IMR-90 (cell line): ENCODE measurements at regions not wholly inside any gene's neighbourhood (a gene's known extent, or its start where the extent isn't known, plus 50 kb on each side); places are given as distances from the start of the nearest gene placed in this dataset.

Experiments used
- ATAC-seq: fragments of 200-7000 bp; cut with Tn5 transposase; 2 replicates; pipeline ENCODE4 v1.9.1; 2020; ENCODE audit warnings: low read depth, mild to moderate bottlenecking, moderate library complexity
- BruUV-seq: library from RNA; stranded (reverse); fragments of 400-500 nt; replicated peaks from 2 replicates; lab custom pipeline; 2021; lab: Mats Ljungman, UMichigan
- CTCF ChIA-PET: fragments of 300-600 bp; formaldehyde crosslinking; extraction: SDS; loops from one replicate; lab custom pipeline; 2021; ENCODE audit warnings: antibody characterized with exemption; lab: Yijun Ruan, JAX
- POLR2A ChIA-PET: fragments of 300-600 bp; sonication (Branson Sonifier 250); formaldehyde crosslinking; loops from one replicate; lab custom pipeline; 2022; ENCODE audit warnings: antibody characterized with exemption; ENCODE audit not compliant: unreplicated experiment; lab: Charles Lee
- DNase-seq: peaks from one replicate; pipeline ENCODE4 v3.0.0; 2013
- H2AFZ ChIP-seq: replicated peaks from 2 replicates; pipeline ENCODE3; 2013; ENCODE audit warnings: low read length, mild to moderate bottlenecking; ENCODE audit not compliant: poor library complexity
- H2AK5ac ChIP-seq: 2 replicates; pipeline ENCODE4 v1.6.1; 2013; ENCODE audit warnings: low read depth, low read length, inconsistent platforms
- H2AK9ac ChIP-seq: replicated peaks from 2 replicates; pipeline ENCODE3; 2013; ENCODE audit warnings: mild to moderate bottlenecking, low read depth, low read length, moderate library complexity; ENCODE audit not compliant: poor library complexity
- H2BK120ac ChIP-seq: 2 replicates; pipeline ENCODE4 v1.6.1; 2013; ENCODE audit warnings: low read depth, low read length, inconsistent platforms
- H2BK15ac ChIP-seq: 3 replicates; pipeline ENCODE4 v1.6.1; 2013; ENCODE audit warnings: low read depth, low read length, inconsistent platforms
- H2BK20ac ChIP-seq: 2 replicates; pipeline ENCODE4 v1.6.1; 2013; ENCODE audit warnings: low read depth, mild to moderate bottlenecking, inconsistent platforms, low read length, moderate library complexity
- H2BK5ac ChIP-seq: 2 replicates; pipeline ENCODE4 v1.6.1; 2013; ENCODE audit warnings: mild to moderate bottlenecking, low read depth, low read length, inconsistent platforms; ENCODE audit not compliant: poor library complexity, severe bottlenecking
- H3K14ac ChIP-seq: replicated peaks from 2 replicates; pipeline ENCODE4 v1.6.1; 2013; ENCODE audit warnings: low read depth, low read length, inconsistent platforms
- H3K18ac ChIP-seq: 2 replicates; pipeline ENCODE4 v1.6.1; 2013; ENCODE audit warnings: low read depth, low read length, control low read depth
- H3K23ac ChIP-seq: 2 replicates; pipeline ENCODE4 v1.6.1; 2013; ENCODE audit warnings: low read depth, low read length, inconsistent platforms
- H3K27ac ChIP-seq: 2 replicates; pipeline ENCODE4 v1.5.1; 2013; ENCODE audit warnings: mild to moderate bottlenecking, control low read depth, low read length; ENCODE audit not compliant: insufficient read depth
- H3K27me3 ChIP-seq: 2 replicates; pipeline ENCODE4 v1.6.1; 2013; ENCODE audit warnings: low read length; ENCODE audit not compliant: control insufficient read depth, insufficient read depth
- H3K36me3 ChIP-seq: 2 replicates; pipeline ENCODE4 v1.6.1; 2013; ENCODE audit warnings: low read length, mixed read lengths; ENCODE audit not compliant: control insufficient read depth, insufficient read depth
- H3K4ac ChIP-seq: 2 replicates; pipeline ENCODE4 v1.6.1; 2013; ENCODE audit warnings: low read depth, low read length, inconsistent platforms
- H3K4me1 ChIP-seq: 2 replicates; pipeline ENCODE4 v1.6.1; 2013; ENCODE audit warnings: low read length, mixed read lengths; ENCODE audit not compliant: control insufficient read depth, insufficient read depth
- H3K4me2 ChIP-seq: 2 replicates; pipeline ENCODE4 v1.6.1; 2013; ENCODE audit warnings: low read depth, mild to moderate bottlenecking, control low read depth, low read length, moderate library complexity
- H3K4me3 ChIP-seq: 2 replicates; pipeline ENCODE4 v1.5.1; 2013; ENCODE audit warnings: low read depth, mild to moderate bottlenecking, control low read depth, low read length, moderate library complexity; ENCODE audit not compliant: insufficient read depth
- H3K56ac ChIP-seq: 2 replicates; pipeline ENCODE4 v1.6.1; 2013; ENCODE audit warnings: low read length, inconsistent platforms; ENCODE audit not compliant: insufficient read depth; ENCODE audit errors: extremely low read depth
- H3K79me1 ChIP-seq, 2 experiments: 2 replicates each; pipeline ENCODE4 v1.6.1; 2013; ENCODE audit warnings: low read length in 2 of 2, inconsistent platforms in 1 of 2, low read depth in 1 of 2
- H3K9ac ChIP-seq: 2 replicates; pipeline ENCODE4 v1.6.1; 2013; ENCODE audit warnings: low read depth, low read length, control low read depth
- H3K9me1 ChIP-seq: 2 replicates; pipeline ENCODE4 v1.6.1; 2013; ENCODE audit warnings: low read length, inconsistent platforms; ENCODE audit not compliant: insufficient read depth
- H3K9me3 ChIP-seq: 2 replicates; pipeline ENCODE4 v1.6.1; 2013; ENCODE audit warnings: low read length; ENCODE audit not compliant: control insufficient read depth, insufficient read depth
- H4K20me1 ChIP-seq: 2 replicates; pipeline ENCODE4 v1.6.1; 2013; ENCODE audit warnings: low read length, inconsistent platforms; ENCODE audit not compliant: insufficient read depth
- H4K5ac ChIP-seq: 2 replicates; pipeline ENCODE4 v1.6.1; 2013; ENCODE audit warnings: mild to moderate bottlenecking, low read depth, low read length, control low read depth
- H4K8ac ChIP-seq, 2 experiments: 2 replicates each; pipeline ENCODE4 v1.6.1; 2013; ENCODE audit warnings: low read depth in 2 of 2, low read length in 2 of 2, control low read depth in 1 of 2, inconsistent platforms in 1 of 2
- H4K91ac ChIP-seq: 2 replicates; pipeline ENCODE4 v1.6.1; 2013; ENCODE audit warnings: low read depth, low read length, inconsistent platforms; ENCODE audit not compliant: insufficient read depth
- BHLHE40 ChIP-seq: fragments of 150-350 bp; IDR thresholded peaks from 2 replicates; pipeline ENCODE4 v1.6.1; 2016; ENCODE audit warnings: mild to moderate bottlenecking, low read depth, low read length
- CEBPB ChIP-seq: IDR thresholded peaks from 2 replicates; pipeline ENCODE4 v1.6.1; 2012; ENCODE audit warnings: low read depth, low read length, improper control_type of control experiment
- CHD1 ChIP-seq: IDR thresholded peaks from 2 replicates; pipeline ENCODE4 v1.6.1; 2012; ENCODE audit warnings: low read depth, low read length, improper control_type of control experiment
- CTCF ChIP-seq: conservative IDR thresholded peaks from 2 replicates; pipeline ENCODE4 v1.5.1; 2012; ENCODE audit warnings: mild to moderate bottlenecking, low read depth, low read length, improper control_type of control experiment
- ELK1 ChIP-seq: fragments of 150-350 bp; IDR thresholded peaks from 2 replicates; pipeline ENCODE4 v1.6.1; 2016; ENCODE audit warnings: low read depth, mild to moderate bottlenecking, low read length, moderate library complexity, borderline replicate concordance
- FOS ChIP-seq: fragments of 150-350 bp; IDR thresholded peaks from 2 replicates; pipeline ENCODE4 v1.6.1; 2016; ENCODE audit warnings: low read depth, low read length
- MAFK ChIP-seq: IDR thresholded peaks from 2 replicates; pipeline ENCODE4 v1.6.1; 2012; ENCODE audit warnings: low read depth, low read length, improper control_type of control experiment
- MAZ ChIP-seq: IDR thresholded peaks from 2 replicates; pipeline ENCODE4 v1.6.1; 2012; ENCODE audit warnings: low read depth, mild to moderate bottlenecking, low read length, improper control_type of control experiment, moderate library complexity, borderline replicate concordance
- MXI1 ChIP-seq: IDR thresholded peaks from 2 replicates; pipeline ENCODE4 v1.6.1; 2012; ENCODE audit warnings: low read depth, mild to moderate bottlenecking, low read length, moderate library complexity, borderline replicate concordance
- NFE2L2 ChIP-seq: fragments of 150-350 bp; IDR thresholded peaks from 2 replicates; pipeline ENCODE4 v1.6.1; 2016; ENCODE audit warnings: low read depth, mild to moderate bottlenecking, low read length
- POLR2A ChIP-seq: IDR thresholded peaks from 2 replicates; pipeline ENCODE4 v1.6.1; 2012; ENCODE audit warnings: mild to moderate bottlenecking, low read depth, low read length
- RAD21 ChIP-seq: IDR thresholded peaks from 2 replicates; pipeline ENCODE4 v1.6.1; 2012; ENCODE audit warnings: low read length, improper control_type of control experiment
- RCOR1 ChIP-seq: IDR thresholded peaks from 2 replicates; pipeline ENCODE4 v1.6.1; 2012; ENCODE audit warnings: mild to moderate bottlenecking, low read length, improper control_type of control experiment; ENCODE audit not compliant: insufficient replicate concordance
- RFX5 ChIP-seq: IDR thresholded peaks from 2 replicates; pipeline ENCODE4 v1.8.0; 2012; ENCODE audit warnings: low read depth, mild to moderate bottlenecking, low read length, moderate library complexity
- SMC3 ChIP-seq: fragments of 150-350 bp; IDR thresholded peaks from 2 replicates; pipeline ENCODE4 v1.6.1; 2016; ENCODE audit warnings: low read depth, mild to moderate bottlenecking, antibody characterized with exemption, low read length, moderate library complexity
- USF2 ChIP-seq: fragments of 150-350 bp; IDR thresholded peaks from 2 replicates; pipeline ENCODE4 v1.6.1; 2017; ENCODE audit warnings: mild to moderate bottlenecking, antibody characterized with exemption, low read length, low read depth
- WGBS, 2 experiments: methylation state at CpG; one replicate each; pipeline versions ENCODE4 v1.1.5 to v1.1.7; 2013; ENCODE audit warnings: missing lambda C conversion rate in 2 of 2; ENCODE audit not compliant: insufficient read length in 1 of 2; ENCODE audit errors: extremely low coverage in 2 of 2; 5-methylcytosine and 5-hydroxymethylcytosine counted together
- dilution Hi-C: fragments of 300-500 bp; cut with HindIII; formaldehyde crosslinking; loops from one replicate; pipeline ENCODE4 v1.14.3; 2018; ENCODE audit warnings: low sequenced_read_pairs; ENCODE audit not compliant: unreplicated experiment
- in situ Hi-C: fragments of 300-500 bp; cut with MboI; formaldehyde crosslinking; loops from 3 replicates; pipeline ENCODE4 v1.14.3; 2019; ENCODE audit warnings: low sequenced_read_pairs, inconsistent platforms, mixed read lengths
- intact Hi-C: fragments of 100-400 bp; cut with micrococcal nuclease; formaldehyde crosslinking; loops from 2 replicates; pipeline ENCODE4 v1.10.0; 2022

DNA sequence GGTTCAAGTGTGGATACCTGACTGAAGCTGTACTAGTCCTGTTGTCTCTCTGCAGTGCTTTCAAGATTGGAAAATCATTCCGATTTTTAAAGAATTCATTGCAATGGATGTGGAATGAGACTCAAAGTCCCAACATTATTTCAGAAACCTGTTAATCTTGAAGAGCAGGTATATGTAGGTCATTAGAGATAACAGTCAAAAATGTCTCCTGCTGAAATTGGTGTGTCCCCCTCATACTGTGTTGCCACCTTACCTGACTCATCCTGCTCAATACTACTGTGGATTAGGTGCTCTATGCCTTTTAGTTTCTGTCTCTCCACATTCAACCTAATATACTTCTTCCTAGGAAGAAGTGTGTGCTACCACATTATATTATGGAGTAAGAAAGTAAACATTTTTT lies 91.1 kb upstream of the NR3C1 start:
- Histone ChIP-seq H2BK15ac (peak overlapping the region; percentile 23; the same call in 1 of the 3 replicates), H3K9ac (no peak overlapping the region), H2AK5ac (peak overlapping the region; percentile 84; the same call in 1 of the 2 replicates), H2BK5ac (peak overlapping the region; percentile 44), H4K91ac (peak overlapping the region; percentile 74), H3K4me3 (no peak overlapping the region), H3K79me1 (no peaks in the 10 kb centered on the region), H3K56ac (no peak overlapping the region), H2AK9ac (no peak overlapping the region), H3K4me1 (peaks cover 4% of the 10 kb centered on the region), H3K27ac (peak overlapping the region; percentile 44; the same call in 1 of the 2 replicates), H2BK120ac (peak overlapping the region; percentile 21), H3K9me1 (peaks cover 9% of the 10 kb centered on the region), H2BK20ac (peak overlapping the region; percentile 37; the same call in 1 of the 2 replicates), H3K27me3 (no peaks in the 10 kb centered on the region), H3K9me3 (no peaks in the 10 kb centered on the region), H3K23ac (no peak overlapping the region), H3K18ac (peak overlapping the region; percentile 51; the same call in 1 of the 2 replicates), H3K4ac (0 out of 2 replicates have a peak overlapping the region, but pooled peaks have one; percentile 31), H3K14ac (0 out of 2 replicates have a peak overlapping the region, but pooled peaks have one; percentile 54), H3K36me3 (no peaks in the 10 kb centered on the region), H4K20me1 (no peaks in the 10 kb centered on the region), H4K5ac (no peak overlapping the region), H4K8ac (peak overlapping the region in 1 of 2 experiments; percentile 9; a peak in 1 of 4 replicates), H3K4me2 (0 out of 2 replicates have a peak overlapping the region, but pooled peaks have one; percentile 22), H2AFZ (no peak overlapping the region)
- CTCF ChIA-PET, result no interaction called here
- intact Hi-C loops (no loop called here), dilution Hi-C loops (no loop called here), in situ Hi-C loops (no loop called here)
- ATAC-seq, result no peak; the same call in 1 of the 2 replicates
- WGBS, 2 experiments, result no CpG with 5 or more reads among the region's 1 CpG
- no peak for TF ChIP-seq ELK1
- no peak for TF ChIP-seq USF2
- TF ChIP-seq SMC3, result no peak
- TF ChIP-seq POLR2A, result no peak
- TF ChIP-seq CHD1, result no peak
- no peak for TF ChIP-seq MAFK
- TF ChIP-seq RFX5, result no peak
- no peak for TF ChIP-seq NFE2L2
- no peak for TF ChIP-seq FOS
- TF ChIP-seq MAZ, result no peak
- no peak for TF ChIP-seq BHLHE40
- TF ChIP-seq RCOR1, result no peak
- TF ChIP-seq CTCF, result no peak
- TF ChIP-seq RAD21, result no peak
- no peak for TF ChIP-seq CEBPB
- TF ChIP-seq MXI1, result no peak
- DNase-seq, result no peak
- POLR2A ChIA-PET, result no interaction called here
- no TSS peak for BruUV-seq
